DND-41 (cell line): ENCODE measurements at regions not wholly inside any gene's neighbourhood (a gene's known extent, or its start where the extent isn't known, plus 50 kb on each side); places are given as distances from the start of the nearest gene placed in this dataset.

Source experiments
- EZH2 ChIP-seq: IDR thresholded peaks from 3 replicates; pipeline ENCODE4 v1.6.1; 2012; ENCODE audit warnings: borderline replicate concordance, low read depth, mild to moderate bottlenecking, moderate library complexity, low read length, inconsistent platforms; ENCODE audit not compliant: severe bottlenecking
- TF ChIP-seq, protein P1 (sequence below): IDR thresholded peaks from 2 replicates; pipeline ENCODE4 v1.5.1; 2012; ENCODE audit warnings: borderline replicate concordance, low read length, moderate library complexity, mild to moderate bottlenecking; ENCODE audit not compliant: poor library complexity, severe bottlenecking; ENCODE audit errors: extremely low read depth

GRCh38 chr2:184268900-184269477 is 329.3 kb upstream of the ZNF804A start:
- TF ChIP-seq, protein P1, sequence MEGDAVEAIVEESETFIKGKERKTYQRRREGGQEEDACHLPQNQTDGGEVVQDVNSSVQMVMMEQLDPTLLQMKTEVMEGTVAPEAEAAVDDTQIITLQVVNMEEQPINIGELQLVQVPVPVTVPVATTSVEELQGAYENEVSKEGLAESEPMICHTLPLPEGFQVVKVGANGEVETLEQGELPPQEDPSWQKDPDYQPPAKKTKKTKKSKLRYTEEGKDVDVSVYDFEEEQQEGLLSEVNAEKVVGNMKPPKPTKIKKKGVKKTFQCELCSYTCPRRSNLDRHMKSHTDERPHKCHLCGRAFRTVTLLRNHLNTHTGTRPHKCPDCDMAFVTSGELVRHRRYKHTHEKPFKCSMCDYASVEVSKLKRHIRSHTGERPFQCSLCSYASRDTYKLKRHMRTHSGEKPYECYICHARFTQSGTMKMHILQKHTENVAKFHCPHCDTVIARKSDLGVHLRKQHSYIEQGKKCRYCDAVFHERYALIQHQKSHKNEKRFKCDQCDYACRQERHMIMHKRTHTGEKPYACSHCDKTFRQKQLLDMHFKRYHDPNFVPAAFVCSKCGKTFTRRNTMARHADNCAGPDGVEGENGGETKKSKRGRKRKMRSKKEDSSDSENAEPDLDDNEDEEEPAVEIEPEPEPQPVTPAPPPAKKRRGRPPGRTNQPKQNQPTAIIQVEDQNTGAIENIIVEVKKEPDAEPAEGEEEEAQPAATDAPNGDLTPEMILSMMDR: no peak
- TF ChIP-seq EZH2: no peak
